ENCODE measurements at regions not wholly inside any gene's neighbourhood (a gene's known extent, or its start where the extent isn't known, plus 50 kb on each side); places are given as distances from the start of the nearest gene placed in this dataset.
"Not testable (repeated sequence)": the region's sequence is repeated elsewhere in the genome, so short reads cannot be mapped to it uniquely, and the experiment has no call there.

GRCh38 chr20:60759651-60760050 lies 492.4 kb upstream of the CDH4 start:
- no peak for DNase-seq (ENCODE audit: low read depth)

- DNase-seq (ENCODE audit: low read depth): no peak
Observed at GRCh38 chr20:60760256-60761000, 491.6 kb upstream of the CDH4 start.

GRCh38 chr20:60761056-60761455 lies 491.0 kb upstream of the CDH4 start:
- no peak for DNase-seq (ENCODE audit: low read depth)

GRCh38 chr20:60762386-60762785 lies 489.7 kb upstream of the CDH4 start:
- DNase-seq (ENCODE audit: low read depth): no peak

GRCh38 chr20:60764328-60764727 lies 487.7 kb upstream of the CDH4 start:
- no peak for DNase-seq (ENCODE audit: low read depth)

GRCh38 chr20:60764771-60765170 lies 487.3 kb upstream of the CDH4 start:
- no peak for DNase-seq (ENCODE audit: low read depth)

GRCh38 chr20:60765821-60766403 lies 486.1 kb upstream of the CDH4 start:
- DNase-seq (ENCODE audit: low read depth): no peak

- no peak for DNase-seq (ENCODE audit: low read depth)
Observed at GRCh38 chr20:60768216-60768615, 483.8 kb upstream of the CDH4 start.

- DNase-seq (ENCODE audit: low read depth): no peak
Observed at GRCh38 chr20:60780388-60781025, 471.6 kb upstream of the CDH4 start.

- no peak for DNase-seq (ENCODE audit: low read depth)
Observed at GRCh38 chr20:60782959-60783625, 469.0 kb upstream of the CDH4 start.

- DNase-seq (ENCODE audit: low read depth): no peak
Observed at GRCh38 chr20:60785301-60785700, 466.8 kb upstream of the CDH4 start.

GRCh38 chr20:60785785-60786184 lies 466.3 kb upstream of the CDH4 start:
- no peak for DNase-seq (ENCODE audit: low read depth)

- no peak for DNase-seq (ENCODE audit: low read depth)
Observed at GRCh38 chr20:60786686-60787217, 465.3 kb upstream of the CDH4 start.

- no peak for DNase-seq (ENCODE audit: low read depth)
Observed at GRCh38 chr20:60787276-60787675, 464.8 kb upstream of the CDH4 start.

- no peak for DNase-seq (ENCODE audit: low read depth)
Observed at GRCh38 chr20:60788070-60788469, 464.0 kb upstream of the CDH4 start.

- no peak for DNase-seq (ENCODE audit: low read depth)
Observed at GRCh38 chr20:60789399-60789798, 462.7 kb upstream of the CDH4 start.

- not testable (repeated sequence) for DNase-seq (ENCODE audit: low read depth)
Observed at GRCh38 chr20:60790339-60790738, 461.7 kb upstream of the CDH4 start.

GRCh38 chr20:60791823-60792222 lies 460.2 kb upstream of the CDH4 start:
- DNase-seq (ENCODE audit: low read depth): no peak

- no peak for DNase-seq (ENCODE audit: low read depth)
Observed at GRCh38 chr20:60792941-60793340, 459.1 kb upstream of the CDH4 start.

- no peak for DNase-seq (ENCODE audit: low read depth)
Observed at GRCh38 chr20:60794674-60795073, 457.4 kb upstream of the CDH4 start.

- no peak for DNase-seq (ENCODE audit: low read depth)
Observed at GRCh38 chr20:60795651-60796050, 456.4 kb upstream of the CDH4 start.

GRCh38 chr20:60800185-60800584 lies 451.9 kb upstream of the CDH4 start:
- no peak for DNase-seq (ENCODE audit: low read depth)

- no peak for DNase-seq (ENCODE audit: low read depth)
Observed at GRCh38 chr20:60802676-60803075, 449.4 kb upstream of the CDH4 start.

All from HS-5 (cell line).